Muscle of arm (tissue), 1 donor: ENCODE measurements at regions not wholly inside any gene's neighbourhood (a gene's known extent, or its start where the extent isn't known, plus 50 kb on each side); places are given as distances from the start of the nearest gene placed in this dataset.
"Not testable (repeated sequence)": the region's sequence is repeated elsewhere in the genome, so short reads cannot be mapped to it uniquely, and the experiment has no call there.

ENCODE experiments used
- DNase-seq: peaks from one replicate; pipeline ENCODE4 v3.0.0-alpha.2; 2013

DNA sequence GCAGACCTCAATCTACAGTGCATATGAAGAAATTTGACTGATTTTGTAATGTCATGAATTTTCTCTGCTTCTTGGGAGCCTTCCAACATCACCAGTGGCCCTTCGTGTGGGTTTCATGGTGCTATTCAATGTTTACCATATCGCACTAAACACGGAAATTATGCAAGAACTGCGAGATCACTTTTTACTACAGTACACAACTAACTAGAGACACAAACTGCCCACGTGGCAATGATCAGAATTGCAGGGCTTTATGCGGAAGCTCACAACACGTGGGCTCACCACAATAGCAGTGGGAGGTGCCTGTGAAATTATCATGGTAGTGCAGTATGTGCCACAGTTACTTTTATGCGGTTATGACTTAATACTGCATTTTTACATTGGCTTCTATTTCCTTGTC is 449.7 kb upstream of the KLF6 start:
- no peak for DNase-seq

DNA sequence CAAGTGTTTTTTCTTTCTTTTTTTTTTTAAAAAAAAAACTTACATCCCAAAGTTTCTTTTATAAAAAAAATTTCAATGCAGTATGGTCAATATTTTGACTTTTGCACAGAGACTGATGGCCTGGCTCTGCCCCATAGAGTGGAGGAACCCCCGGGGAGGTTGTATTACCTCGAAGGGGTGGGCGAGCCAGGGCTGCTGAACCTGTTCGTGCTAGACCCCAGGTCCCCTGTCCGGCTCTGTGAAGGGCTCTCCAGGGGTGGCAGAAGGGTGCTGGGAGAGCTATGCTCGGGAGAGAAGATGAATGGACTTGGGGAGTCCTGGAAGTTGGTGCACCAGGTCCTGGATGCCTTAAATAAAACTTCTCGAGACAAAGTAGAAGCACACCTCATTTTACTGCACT is 446.4 kb upstream of the KLF6 start:
- DNase-seq = no peak

DNA sequence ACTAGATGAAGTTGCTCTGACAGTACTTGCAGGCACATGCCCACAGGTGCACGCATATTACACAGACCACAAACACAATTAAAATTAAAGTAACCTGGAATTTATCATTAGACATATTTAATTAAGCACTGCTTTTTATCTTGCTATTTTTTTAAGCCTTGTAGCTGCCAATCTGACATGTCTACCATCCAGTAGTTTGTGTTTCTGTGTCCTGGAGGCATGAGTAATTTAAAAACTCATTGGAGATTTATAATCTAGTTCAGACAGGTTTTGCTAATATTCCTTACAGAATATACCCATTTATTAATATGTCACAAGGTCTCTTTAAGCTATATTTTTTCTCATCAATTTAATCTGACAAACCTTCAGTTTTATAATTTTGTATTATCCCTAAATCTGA is 445.0 kb upstream of the KLF6 start:
- DNase-seq = no peak

DNA sequence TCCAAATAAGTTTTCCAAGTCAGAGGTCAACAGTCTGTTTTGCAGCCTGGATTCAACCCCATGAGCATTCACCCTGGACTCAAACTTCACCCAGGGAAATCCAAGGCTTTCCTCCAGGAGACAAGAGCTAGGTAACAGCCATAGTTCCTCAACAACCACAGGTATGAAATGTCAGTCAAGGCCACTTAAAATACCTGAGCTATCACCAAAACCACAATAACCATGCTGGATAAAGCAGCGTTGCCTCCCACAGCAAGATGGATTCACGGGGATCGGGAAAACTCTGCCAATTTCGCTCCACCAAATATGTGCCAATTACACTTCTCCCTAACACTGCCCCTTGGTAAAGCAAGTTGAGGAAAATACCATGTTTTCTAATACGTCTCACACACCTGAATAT is 444.1 kb upstream of the KLF6 start:
- no peak for DNase-seq

DNA sequence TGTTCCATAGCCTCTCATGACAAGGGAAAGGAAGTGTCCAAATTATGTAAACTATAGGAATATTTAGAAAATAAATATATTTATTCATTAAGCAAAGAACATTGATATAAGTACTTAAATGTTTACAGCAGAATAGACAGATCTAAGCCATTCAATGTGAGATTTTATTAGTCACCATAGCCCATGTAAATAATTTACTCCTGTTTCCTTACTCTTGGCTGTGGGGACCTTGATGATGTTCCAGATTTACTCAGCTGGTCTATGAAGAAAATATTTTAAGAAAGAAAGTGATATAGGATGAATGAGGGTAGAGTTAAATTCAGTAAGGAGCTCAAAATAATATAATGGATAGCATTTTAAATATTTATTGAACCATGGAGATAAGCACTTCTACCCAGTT is 442.6 kb upstream of the KLF6 start:
- no peak for DNase-seq

DNA sequence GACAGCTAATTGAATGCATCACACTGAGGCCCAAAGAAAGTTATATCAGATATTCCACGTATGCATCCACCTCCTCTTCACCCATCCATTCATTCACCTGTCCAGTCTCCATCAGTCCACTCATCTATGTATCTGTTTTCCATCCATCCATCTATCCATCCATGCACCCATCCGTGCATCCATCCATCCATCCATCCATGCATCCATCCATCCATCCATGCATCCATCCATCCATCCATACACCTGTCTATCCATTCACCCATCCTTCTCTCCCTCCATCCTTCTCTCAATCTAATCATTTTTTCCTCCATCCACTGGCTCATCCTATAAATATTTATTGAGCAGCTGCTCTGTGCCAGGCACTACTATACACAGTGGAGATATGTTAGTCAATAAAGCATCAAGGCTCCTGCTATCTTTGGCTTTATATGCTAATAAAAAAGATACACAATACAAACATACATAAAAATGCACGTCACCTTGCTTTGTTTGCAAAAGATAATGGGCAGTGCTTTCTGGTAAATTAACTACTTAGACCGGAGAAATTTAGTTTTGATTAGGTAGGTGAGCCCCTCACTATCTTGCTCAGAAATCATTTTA is 442.0 kb upstream of the KLF6 start:
- no peak for DNase-seq

DNA sequence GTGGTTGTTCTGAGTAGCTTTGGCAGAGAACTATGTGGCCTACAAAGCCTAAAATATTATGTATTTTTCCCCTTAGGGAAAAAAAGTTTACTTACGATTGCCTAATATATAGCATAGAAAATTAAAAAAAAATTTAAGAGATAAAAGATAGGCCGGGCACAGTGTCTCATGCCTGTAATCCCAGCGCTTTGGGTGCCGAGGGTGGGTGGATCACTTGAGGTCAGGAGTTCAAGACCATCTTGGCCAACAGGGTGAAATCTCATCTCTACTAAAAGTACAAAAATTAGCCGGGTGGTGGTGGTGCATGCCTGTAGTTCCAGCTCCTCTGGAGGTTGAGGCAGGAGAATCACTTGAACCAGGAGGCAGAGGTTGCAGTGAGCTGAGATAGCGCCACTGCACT is 439.2 kb upstream of the KLF6 start:
- DNase-seq = no peak

DNA sequence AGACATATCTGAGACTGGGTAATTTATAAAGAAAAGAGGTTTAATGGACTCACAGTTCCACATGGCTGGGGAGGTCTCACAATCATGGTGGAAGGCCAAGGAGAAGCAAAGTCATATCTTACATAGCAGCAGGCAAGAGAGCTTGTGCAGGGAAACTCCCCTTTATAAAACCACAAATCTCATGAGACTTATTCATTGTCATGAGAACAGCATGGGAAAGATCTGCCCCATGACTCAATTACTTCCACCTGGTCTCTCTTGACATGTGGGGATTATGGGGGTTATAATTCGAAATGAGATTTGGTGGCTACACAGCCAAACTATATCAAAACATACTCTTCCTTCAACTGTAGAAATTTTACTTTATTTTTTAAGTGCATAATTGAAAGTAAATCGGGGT is 436.3 kb upstream of the KLF6 start:
- DNase-seq = not testable (repeated sequence)

DNA sequence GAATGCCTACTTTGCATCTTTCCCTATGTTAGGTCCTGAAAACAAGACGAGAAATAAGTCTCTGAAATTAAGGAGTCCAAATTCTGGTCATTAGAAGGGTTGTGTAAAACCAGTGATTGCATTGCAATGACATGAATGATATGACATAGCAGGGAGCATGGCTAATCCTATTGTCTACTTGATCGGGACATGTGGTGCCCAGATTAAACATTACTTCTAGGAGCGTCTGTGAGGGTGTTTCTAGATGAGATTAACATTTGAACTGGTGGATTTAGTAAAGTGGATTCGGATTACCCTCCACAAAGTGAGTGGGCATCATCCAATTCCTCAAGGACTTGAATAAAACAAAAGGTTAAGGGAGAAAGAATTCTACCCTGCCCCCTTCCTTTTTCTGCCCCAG is 434.9 kb upstream of the KLF6 start:
- DNase-seq = no peak

DNA sequence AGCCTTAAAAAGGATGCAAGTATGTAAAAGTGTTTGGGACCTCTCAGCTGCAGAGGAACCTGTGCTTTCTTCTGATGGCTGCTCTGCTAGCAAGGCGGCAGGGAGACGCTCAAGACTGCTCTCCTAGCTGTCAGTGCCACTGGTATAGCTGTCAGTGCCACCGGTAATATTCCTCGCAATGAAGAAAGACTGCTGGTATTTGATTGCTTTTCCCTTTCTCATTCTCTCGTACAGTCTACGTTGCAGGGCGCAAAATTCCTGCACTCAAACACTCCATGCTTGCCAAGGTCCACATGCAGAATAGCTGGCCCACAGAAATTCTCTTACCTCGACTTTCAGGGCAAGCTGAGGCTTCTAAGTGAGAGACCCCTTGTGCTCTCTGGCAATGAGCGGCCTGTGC is 432.6 kb upstream of the KLF6 start:
- no peak for DNase-seq

DNA sequence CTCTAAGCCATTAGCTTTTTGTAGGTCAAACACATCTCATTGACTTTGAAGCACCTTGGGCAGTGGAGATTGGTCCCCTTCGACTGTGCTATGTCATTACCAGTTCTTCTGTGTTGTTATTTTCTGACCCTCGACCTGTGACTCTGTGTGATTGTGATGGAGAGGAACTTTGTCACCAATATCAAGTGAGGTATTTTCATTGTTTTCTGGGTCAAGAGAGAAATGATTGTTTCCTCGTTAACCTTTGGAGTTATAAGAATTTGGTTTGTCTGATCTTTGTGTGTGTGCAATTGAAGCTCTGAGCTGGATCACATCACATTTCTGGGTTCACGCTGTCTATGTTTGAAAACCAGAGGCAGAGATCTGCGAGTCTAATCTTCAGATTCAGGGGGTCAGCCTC is 432.2 kb upstream of the KLF6 start:
- DNase-seq = no peak

DNA sequence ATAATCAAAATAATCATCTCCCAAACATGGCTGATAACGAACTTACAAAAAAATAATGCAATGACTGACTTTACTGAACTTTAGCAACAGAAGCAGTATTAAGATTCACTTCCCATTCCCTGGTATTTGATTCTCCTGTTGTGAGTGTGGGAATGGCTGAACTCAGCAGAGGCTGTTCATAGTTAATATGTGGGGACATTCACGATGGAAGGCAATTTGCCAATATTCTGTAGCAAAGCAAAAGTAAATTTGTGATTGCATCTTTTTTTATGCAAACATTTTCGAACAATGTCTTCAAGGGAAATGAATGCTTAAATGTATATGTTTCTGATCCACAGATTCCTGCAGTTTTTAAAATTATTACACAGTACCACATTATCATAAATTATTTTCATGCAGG is 431.7 kb upstream of the KLF6 start:
- DNase-seq = no peak

DNA sequence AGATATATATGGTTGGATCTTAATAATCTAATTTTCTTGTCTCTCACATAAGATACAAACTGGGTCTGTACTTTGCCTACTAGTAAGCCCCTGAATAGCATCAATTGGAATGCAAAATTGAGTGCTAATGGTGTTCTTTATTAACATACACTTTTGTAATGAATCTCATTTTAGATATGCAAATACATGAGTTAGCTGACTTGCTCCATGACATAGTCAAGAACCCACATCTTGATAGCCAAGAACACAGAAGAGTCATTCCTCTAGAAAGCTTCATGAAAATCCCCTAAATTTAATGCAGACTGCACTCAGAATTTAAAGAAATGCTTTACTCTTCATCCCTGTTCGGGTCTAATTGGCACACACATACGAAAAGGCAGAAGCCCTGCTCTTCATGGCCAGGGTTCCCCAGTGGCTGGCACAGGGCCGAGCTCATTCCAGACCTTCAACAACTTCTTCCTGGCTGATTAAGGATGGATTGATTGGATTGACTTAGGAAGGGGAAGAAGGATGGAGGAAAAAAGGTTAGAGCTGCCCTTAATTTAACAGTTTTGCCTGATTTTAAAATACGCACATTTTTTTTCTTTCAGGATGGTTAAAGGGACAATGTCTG is 431.1 kb upstream of the KLF6 start:
- DNase-seq = no peak

DNA sequence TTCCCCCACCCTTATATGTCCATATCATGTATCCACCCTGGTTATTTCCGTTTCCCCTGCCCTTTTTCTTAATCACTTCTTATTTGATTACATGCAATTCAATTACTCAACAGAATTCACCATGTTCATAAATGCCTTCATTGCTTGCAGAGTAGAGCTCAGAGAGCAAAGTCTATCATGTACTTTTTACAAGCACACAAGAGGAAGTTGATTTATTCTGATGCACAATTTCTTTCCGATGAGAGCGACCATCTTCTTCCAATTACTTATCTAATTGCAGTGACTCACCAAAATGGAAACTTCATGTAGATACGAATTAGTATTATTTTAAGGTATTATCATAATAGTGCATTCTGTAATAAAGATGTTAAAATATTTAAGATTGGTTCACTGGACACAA is 430.5 kb upstream of the KLF6 start:
- no peak for DNase-seq

DNA sequence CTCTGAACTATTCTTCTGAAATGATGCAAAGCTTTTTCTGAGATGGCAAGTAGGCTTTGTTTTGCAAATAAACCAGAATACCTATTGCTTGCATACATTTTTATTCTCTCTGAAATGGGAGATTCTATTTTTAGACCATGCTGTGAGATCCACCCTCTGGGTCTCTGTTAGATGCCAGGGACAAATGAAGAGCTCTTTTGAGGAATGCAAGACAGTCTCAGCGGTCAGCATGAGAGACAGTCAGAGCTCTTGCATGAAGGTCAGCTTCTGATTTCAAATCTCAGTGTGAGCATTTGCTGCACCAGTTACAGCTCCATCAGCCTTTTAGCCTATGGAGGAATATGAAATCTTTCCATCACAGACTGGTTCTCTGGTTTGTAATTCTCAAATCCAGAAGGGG is 429.9 kb upstream of the KLF6 start:
- no peak for DNase-seq

DNA sequence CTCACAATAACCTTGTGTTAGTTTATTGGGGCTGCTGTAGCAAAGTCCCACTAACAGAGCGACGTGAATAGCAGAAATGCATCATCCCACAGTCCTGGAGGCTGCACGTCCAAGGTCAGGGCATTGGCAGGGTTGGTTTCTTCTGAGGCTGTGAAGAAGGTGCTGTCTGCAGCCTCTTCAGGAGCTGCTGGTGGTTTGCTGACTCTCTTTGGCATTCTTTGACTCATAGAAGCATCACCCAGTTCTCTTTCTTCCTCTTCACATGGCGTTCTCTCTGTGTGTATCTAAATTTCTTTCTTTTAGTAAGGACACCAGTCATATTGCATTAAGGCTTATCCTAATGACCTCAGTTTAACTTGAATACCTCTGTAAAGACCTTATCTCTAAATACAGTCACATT is 428.4 kb upstream of the KLF6 start:
- no peak for DNase-seq

DNA sequence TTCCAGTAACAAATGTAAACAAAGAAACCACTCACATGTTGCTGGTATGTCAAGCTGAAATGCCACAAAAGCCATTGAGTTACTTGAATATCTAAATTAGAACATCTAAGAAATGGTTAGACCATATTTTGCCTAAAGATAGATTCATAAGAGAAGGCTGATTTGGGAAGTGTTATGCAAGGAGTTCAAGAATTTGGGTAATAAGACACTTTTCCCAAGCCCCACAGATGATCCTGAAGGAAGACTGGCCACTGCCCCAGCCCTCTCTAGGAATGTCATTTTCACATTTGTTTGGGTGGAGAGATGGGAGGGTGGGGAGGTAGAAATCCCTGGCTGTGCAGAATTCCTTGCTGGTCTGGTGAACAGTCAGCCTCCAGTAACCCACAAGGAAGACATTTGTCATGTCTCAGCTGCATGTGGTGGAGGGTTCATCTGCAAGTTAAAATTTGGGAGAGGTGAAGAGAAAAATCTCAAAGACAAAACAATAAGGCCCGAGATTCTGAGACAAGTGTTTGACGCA is 427.2 kb upstream of the KLF6 start:
- no peak for DNase-seq

DNA sequence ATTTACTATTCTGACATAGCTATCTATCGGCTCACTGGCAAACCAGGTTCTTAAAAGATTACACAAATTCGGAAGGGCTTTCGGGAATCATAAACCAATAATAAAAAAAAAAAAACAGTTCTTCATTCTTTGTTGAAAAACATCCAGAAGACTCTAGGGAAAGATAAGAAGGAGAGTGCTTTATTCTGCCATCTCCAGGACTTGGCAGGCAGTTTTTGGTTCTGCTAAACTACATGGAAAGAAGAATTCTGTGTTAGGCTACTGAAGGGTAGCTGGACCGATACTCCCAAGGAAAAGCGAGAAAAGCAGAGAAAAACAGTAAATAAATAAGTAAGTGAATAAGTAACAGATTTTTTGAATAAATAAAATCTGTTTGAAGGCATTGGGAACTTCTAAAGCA is 423.5 kb upstream of the KLF6 start:
- no peak for DNase-seq

DNA sequence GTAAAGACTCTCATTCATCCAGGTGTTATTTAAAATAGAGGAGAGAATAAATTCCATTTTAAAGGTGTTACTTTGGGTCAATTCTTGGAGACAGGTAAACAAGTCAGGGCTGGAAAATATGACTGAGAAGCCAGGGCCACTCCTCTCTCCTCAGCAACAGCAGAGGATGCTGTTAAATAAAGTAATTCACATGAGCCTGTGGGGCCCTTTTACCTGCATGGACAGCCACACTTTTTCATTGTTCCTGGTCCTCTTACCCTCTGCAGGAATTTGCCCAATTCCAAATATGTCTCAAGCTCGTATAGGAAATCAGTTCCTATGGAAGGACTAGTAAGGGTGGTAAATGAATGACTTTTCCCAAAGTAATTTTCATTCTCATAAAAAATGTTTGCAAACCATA is 420.1 kb upstream of the KLF6 start:
- no peak for DNase-seq

DNA sequence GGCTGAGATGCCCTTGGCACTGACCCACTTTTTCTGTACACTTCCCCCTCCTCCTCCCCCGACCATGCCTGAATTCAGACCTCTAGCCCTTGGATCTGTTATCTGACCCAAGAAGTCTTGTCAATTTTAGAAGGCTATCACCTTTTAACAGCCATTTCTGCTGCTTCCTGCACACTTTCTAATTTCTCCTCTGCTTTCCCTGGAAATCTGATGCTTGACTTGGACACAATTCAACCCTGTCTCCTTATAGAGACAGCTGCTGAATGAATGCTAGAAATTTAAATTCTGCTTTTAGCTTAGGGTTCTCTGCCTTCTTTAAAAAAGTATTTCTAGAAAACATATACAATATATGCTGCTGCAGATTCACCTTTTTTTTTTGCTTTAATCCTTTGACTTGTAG is 417.9 kb upstream of the KLF6 start:
- peak; percentile 64 for DNase-seq

DNA sequence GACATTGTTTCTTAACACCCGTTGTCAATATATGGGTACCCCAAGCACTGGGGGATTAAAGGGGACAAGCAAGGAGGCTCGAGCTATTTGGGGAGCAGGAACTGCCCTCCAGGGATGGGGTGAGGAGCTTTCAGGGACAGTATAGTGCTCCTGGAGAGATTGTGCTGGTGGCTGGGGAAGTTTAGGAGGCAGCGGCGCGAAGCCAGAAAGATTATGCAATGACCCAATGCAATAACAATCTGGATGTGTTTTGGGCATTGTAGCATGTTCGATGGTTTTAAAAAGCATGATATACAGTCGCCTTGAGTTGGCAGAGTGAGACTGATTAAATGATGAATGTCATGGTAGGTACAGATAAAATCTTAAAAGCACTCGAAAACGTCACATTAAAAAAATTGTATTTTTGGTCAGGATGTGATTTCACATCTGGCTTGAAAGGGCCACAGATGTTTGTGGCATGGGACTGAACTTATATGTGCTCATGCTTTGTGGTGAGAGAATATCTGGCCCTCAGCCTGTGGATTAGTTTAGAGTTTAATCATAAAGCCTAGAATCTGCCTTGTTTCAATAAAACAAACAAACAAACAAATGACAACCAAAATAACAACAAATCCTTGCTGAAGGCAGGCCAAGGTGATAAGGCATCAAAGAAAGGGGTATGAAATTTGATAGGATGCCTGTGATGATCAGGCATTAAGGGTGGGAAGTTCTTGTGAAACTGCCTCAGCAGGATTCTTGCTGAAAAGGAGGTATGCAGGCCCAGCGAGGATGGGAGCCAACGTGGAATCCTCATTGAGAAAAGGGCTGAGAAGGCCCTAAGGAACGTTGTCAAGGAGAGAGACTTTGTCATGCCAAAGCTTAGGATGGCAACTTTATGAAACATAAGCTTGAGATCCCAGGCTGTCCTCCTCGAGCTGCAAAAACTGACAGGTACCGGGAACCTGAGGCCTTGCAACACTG is 417.1 kb upstream of the KLF6 start:
- no peak for DNase-seq

DNA sequence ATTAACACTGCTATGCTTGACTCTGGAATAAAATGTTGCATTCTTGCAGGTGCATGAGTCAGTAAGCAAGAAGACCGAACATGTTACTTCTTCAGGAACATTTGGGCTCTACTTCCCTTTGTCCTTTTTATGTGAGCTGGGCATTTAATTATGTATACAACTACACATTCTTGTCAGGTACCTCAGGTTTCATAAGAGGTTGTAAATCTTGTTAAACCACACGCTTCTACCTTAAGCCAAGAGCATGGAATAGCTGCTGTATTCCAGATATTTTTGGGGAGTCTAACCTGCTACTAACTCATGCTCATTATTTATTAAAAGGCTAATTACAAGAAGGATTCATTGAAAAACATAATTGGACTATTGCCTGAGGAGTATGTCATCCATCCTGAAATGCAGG is 414.2 kb upstream of the KLF6 start:
- no peak for DNase-seq

DNA sequence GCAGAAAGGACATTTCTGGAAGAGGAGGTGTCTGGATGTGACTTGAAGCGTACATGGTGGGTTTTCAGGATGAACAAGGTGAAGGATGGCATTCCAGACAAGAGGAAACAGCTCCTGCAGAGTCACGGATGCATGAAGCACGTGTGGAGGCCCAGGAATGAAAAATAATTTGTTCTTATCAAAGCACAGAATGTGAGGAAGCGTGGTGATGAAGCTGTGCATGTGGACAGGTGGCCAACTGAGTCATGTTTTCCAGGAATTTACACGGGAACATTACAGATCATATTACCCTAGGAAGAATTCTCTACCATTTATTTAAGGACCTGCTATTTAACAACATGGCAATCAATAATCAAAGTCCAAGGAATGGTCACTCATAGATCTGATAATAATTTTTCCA is 413.2 kb upstream of the KLF6 start:
- DNase-seq = no peak
